GM23248 (cell line): ENCODE measurements at regions not wholly inside any gene's neighbourhood (a gene's known extent, or its start where the extent isn't known, plus 50 kb on each side); places are given as distances from the start of the nearest gene placed in this dataset.

Experiments used
- DNase-seq: peaks from one replicate; pipeline ENCODE4 v3.0.0-alpha.2; 2015
- H2AFZ ChIP-seq: fragments of 200-600 bp; sonication (generic); 2 replicates; pipeline ENCODE4 v1.6.1; 2016; ENCODE audit warnings: antibody characterized with exemption
- H3F3A ChIP-seq: fragments of 200-600 bp; sonication (generic); 2 replicates; pipeline ENCODE4 v1.6.1; 2016; ENCODE audit warnings: mild to moderate bottlenecking, antibody characterized with exemption, mixed run types; ENCODE audit not compliant: insufficient read depth
- H3K27ac ChIP-seq: fragments of 200-600 bp; sonication (generic); 2 replicates; pipeline ENCODE4 v1.5.1; 2016; ENCODE audit warnings: mild to moderate bottlenecking
- H3K27me3 ChIP-seq: fragments of 200-600 bp; sonication (generic); replicated peaks from 2 replicates; pipeline ENCODE4 v1.6.1; 2016; ENCODE audit warnings: mild to moderate bottlenecking; ENCODE audit not compliant: insufficient read depth
- H3K36me3 ChIP-seq: fragments of 200-600 bp; sonication (generic); 2 replicates; pipeline ENCODE4 v1.6.1; 2016; ENCODE audit warnings: low read depth, mild to moderate bottlenecking
- H3K4me1 ChIP-seq: fragments of 200-600 bp; sonication (generic); 2 replicates; pipeline ENCODE4 v1.6.1; 2016; ENCODE audit warnings: mild to moderate bottlenecking; ENCODE audit not compliant: insufficient read depth
- H3K4me2 ChIP-seq: fragments of 200-600 bp; sonication (generic); one replicate; pipeline ENCODE4 v1.6.1; 2016; ENCODE audit warnings: mild to moderate bottlenecking; ENCODE audit not compliant: unreplicated experiment
- H3K4me3 ChIP-seq: fragments of 200-600 bp; sonication (generic); 2 replicates; pipeline ENCODE4 v1.5.1; 2016; ENCODE audit warnings: mild to moderate bottlenecking
- H3K79me2 ChIP-seq: fragments of 200-600 bp; sonication (generic); 2 replicates; pipeline ENCODE4 v1.6.1; 2016; ENCODE audit warnings: mild to moderate bottlenecking; ENCODE audit not compliant: insufficient read depth
- H3K9ac ChIP-seq: fragments of 200-600 bp; sonication (generic); 2 replicates; pipeline ENCODE4 v1.6.1; 2016; ENCODE audit warnings: mild to moderate bottlenecking
- H3K9me2 ChIP-seq: fragments of 200-600 bp; sonication (generic); 2 replicates; pipeline ENCODE4 v1.6.1; 2016; ENCODE audit warnings: mixed run types, mild to moderate bottlenecking, moderate library complexity; ENCODE audit not compliant: insufficient read depth
- H3K9me3 ChIP-seq: fragments of 200-600 bp; sonication (generic); one replicate; pipeline ENCODE4 v1.6.1; 2017; ENCODE audit warnings: low read depth
- H4K20me1 ChIP-seq: fragments of 200-600 bp; sonication (generic); 2 replicates; pipeline ENCODE4 v1.6.0; 2016; ENCODE audit not compliant: insufficient read depth
- EZH2 ChIP-seq: fragments of 200-600 bp; sonication (generic); IDR thresholded peaks from 2 replicates; pipeline ENCODE4 v1.6.1; 2018; ENCODE audit warnings: antibody characterized with exemption, mild to moderate bottlenecking; ENCODE audit not compliant: insufficient read depth, poor library complexity, severe bottlenecking
- EZH2phosphoT487 ChIP-seq: fragments of 200-600 bp; sonication (generic); IDR thresholded peaks from 2 replicates; pipeline ENCODE4 v1.6.1; 2018; ENCODE audit warnings: antibody characterized with exemption, moderate library complexity, mild to moderate bottlenecking, low read depth; ENCODE audit not compliant: insufficient read depth
- WGBS, 2 experiments: methylation state at CpG; one replicate each; pipeline ENCODE4 v1.1.6; 2015 to 2017; ENCODE audit warnings: low lambda C conversion rate in 2 of 2, low coverage in 1 of 2; ENCODE audit errors: missing lambda C conversion rate in 2 of 2; 5-methylcytosine and 5-hydroxymethylcytosine counted together
- in situ Hi-C: fragments of 300-500 bp; cut with MboI; formaldehyde crosslinking; loops from 2 replicates; pipeline ENCODE4 v1.15.0; 2020

GRCh38 chr12:13564266-13564810 is 367.8 kb downstream of the EMP1 start:
- Histone ChIP-seq H3F3A (peaks cover 4% of the 10 kb centered on the region; the same call in 1 of the 2 replicates), H2AFZ (no peak overlapping the region), H3K4me1 (no peaks in the 10 kb centered on the region; the same call in 1 of the 2 replicates), H3K36me3 (no peaks in the 10 kb centered on the region), H3K4me3 (no peak overlapping the region), H3K27ac (no peak overlapping the region), H3K27me3 (no peaks in the 10 kb centered on the region), H3K9ac (no peak overlapping the region), H3K9me3 (no peaks in the 10 kb centered on the region), H3K79me2 (no peaks in the 10 kb centered on the region), H4K20me1 (no peaks in the 10 kb centered on the region), H3K9me2 (no peaks in the 10 kb centered on the region), H3K4me2 (no peak overlapping the region)
- no peak for DNase-seq
- no peak for TF ChIP-seq EZH2
- TF ChIP-seq EZH2phosphoT487, result no peak
- in situ Hi-C loops, result no loop called here
- 82 to 86% methylated on average over 21 of the region's 21 CpGs for WGBS, 2 experiments

DNA sequence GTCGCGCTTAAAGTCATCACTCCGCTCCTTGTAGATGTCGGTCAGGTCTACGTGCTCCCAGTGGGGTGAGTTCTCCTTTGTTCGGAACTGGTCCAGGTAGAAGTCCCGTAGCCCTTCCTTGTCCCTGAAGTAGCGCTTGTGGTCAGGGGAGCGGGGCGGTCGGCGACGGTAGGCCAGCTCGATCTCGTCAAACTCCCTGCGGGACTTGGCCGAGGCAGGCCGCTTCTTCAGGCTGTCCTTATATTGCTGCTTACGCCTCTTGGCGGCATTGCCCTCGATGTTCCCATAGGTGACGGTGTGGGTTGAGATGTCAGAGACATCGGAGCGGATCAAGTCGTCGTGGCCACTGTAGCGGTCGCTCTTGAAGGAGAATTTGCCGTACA is 367.2 kb downstream of the EMP1 start:
- Histone ChIP-seq H3K36me3 (no peaks in the 10 kb centered on the region), H2AFZ (no peak overlapping the region), H4K20me1 (no peaks in the 10 kb centered on the region), H3K9me2 (no peaks in the 10 kb centered on the region), H3K9ac (no peak overlapping the region), H3K4me2 (no peak overlapping the region), H3K79me2 (no peaks in the 10 kb centered on the region), H3K27me3 (no peaks in the 10 kb centered on the region), H3F3A (peaks cover 4% of the 10 kb centered on the region; the same call in 1 of the 2 replicates), H3K27ac (no peak overlapping the region), H3K9me3 (no peaks in the 10 kb centered on the region), H3K4me1 (no peaks in the 10 kb centered on the region; the same call in 1 of the 2 replicates), H3K4me3 (no peak overlapping the region)
- in situ Hi-C loops, result no loop called here
- no peak for DNase-seq
- TF ChIP-seq EZH2phosphoT487, result no peak
- TF ChIP-seq EZH2, result no peak
- WGBS, 2 experiments, result 94 to 95% methylated on average over 26 to 29 of the region's 29 CpGs

DNA sequence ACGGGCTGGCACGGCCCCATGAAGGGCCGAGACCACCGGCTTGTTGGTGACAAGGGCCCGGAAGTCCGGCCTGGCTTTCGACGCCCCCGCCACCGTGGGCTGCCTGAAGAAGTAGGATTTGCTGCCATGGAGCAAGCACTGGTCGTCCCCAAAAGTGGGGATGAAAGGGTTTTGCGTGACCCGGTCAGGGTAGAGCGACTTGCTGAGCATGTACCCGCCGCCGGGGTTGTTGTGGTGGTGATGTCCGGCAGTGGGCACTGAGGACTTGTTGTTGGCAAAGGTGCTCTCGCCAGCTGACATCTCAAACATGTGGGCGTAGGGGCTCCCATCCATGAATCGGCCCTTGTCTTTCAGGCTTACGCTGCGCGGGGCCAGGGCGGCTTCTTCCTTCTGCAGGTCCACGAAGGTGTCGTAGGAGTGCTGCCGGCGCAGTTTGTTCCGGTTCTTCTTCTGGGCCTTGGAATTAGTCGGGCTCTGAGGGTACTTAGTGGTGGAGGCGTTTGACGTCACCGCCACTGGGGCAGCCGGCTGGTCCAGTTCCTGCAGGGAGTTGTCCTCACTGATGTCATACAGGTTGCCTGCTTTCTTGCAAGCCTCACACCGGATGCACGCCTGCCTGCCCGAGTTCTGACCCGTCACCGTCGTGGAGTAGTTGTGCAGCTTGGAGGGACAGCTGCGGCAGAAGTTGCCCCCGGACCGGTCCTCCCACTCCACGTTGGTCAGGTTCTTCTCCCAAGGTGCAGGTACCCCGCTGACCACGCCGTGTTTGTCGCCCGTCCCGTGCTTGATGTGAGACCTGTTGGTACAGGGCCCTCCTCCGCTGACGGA is 366.6 kb downstream of the EMP1 start:
- Histone ChIP-seq H3K4me1 (no peaks in the 10 kb centered on the region; the same call in 1 of the 2 replicates), H3K27me3 (no peaks in the 10 kb centered on the region), H3K36me3 (no peaks in the 10 kb centered on the region), H3F3A (peaks cover 4% of the 10 kb centered on the region; the same call in 1 of the 2 replicates), H3K9ac (no peak overlapping the region), H3K9me3 (no peaks in the 10 kb centered on the region), H3K27ac (no peak overlapping the region), H3K4me3 (no peak overlapping the region), H4K20me1 (no peaks in the 10 kb centered on the region), H3K4me2 (no peak overlapping the region), H2AFZ (no peak overlapping the region), H3K79me2 (no peaks in the 10 kb centered on the region), H3K9me2 (no peaks in the 10 kb centered on the region)
- WGBS, 2 experiments, result 76 to 77% methylated on average over 53 of the region's 53 CpGs
- no peak for TF ChIP-seq EZH2phosphoT487
- TF ChIP-seq EZH2, result no peak
- DNase-seq, result no peak
- in situ Hi-C loops, result no loop called here

DNA sequence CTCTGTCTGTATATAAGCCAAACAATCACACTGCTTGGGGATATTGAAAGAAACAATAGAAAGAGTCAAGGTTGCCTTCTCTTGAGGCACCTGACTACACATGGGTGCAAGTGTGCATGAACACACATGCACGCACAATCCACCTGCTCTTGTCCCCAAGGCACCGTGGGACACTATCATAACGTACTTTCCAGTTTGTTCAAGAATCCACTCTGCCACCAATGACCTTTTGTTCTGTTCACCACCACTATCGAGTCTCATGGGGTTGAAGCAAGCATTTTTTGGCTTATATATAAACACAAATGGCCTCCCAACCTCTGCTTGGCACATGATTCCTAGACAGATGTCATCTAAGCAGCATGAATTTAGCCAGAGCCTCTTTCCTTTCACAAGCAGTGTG is 365.4 kb downstream of the EMP1 start:
- no peak overlapping the region for H3K9ac ChIP-seq
- H4K20me1 ChIP-seq, result no peaks in the 10 kb centered on the region
- no peaks in the 10 kb centered on the region; the same call in 1 of the 2 replicates for H3K4me1 ChIP-seq
- no peak overlapping the region for H3K4me3 ChIP-seq
- H3K27me3 ChIP-seq, result no peaks in the 10 kb centered on the region; the same call in 1 of the 2 replicates
- no peaks in the 10 kb centered on the region for H3K36me3 ChIP-seq
- WGBS, 2 experiments, result 41 to 49% methylated on average over 4 of the region's 4 CpGs
- H3K4me2 ChIP-seq, result no peak overlapping the region
- H2AFZ ChIP-seq, result no peak overlapping the region
- no peaks in the 10 kb centered on the region for H3K9me3 ChIP-seq
- peaks cover 4% of the 10 kb centered on the region; the same call in 1 of the 2 replicates for H3F3A ChIP-seq
- DNase-seq, result no peak
- TF ChIP-seq EZH2phosphoT487, result no peak
- no peak for TF ChIP-seq EZH2
- H3K9me2 ChIP-seq, result no peaks in the 10 kb centered on the region
- no peak overlapping the region for H3K27ac ChIP-seq
- no peaks in the 10 kb centered on the region for H3K79me2 ChIP-seq
- in situ Hi-C loops, result no loop called here
